ENCODE measurements at regions not wholly inside any gene's neighbourhood (a gene's known extent, or its start where the extent isn't known, plus 50 kb on each side); places are given as distances from the start of the nearest gene placed in this dataset.

GRCh38 chr1:80989455-80989854, 811.3 kb upstream of the ADGRL2 start:
- TF ChIP-seq, protein P1, sequence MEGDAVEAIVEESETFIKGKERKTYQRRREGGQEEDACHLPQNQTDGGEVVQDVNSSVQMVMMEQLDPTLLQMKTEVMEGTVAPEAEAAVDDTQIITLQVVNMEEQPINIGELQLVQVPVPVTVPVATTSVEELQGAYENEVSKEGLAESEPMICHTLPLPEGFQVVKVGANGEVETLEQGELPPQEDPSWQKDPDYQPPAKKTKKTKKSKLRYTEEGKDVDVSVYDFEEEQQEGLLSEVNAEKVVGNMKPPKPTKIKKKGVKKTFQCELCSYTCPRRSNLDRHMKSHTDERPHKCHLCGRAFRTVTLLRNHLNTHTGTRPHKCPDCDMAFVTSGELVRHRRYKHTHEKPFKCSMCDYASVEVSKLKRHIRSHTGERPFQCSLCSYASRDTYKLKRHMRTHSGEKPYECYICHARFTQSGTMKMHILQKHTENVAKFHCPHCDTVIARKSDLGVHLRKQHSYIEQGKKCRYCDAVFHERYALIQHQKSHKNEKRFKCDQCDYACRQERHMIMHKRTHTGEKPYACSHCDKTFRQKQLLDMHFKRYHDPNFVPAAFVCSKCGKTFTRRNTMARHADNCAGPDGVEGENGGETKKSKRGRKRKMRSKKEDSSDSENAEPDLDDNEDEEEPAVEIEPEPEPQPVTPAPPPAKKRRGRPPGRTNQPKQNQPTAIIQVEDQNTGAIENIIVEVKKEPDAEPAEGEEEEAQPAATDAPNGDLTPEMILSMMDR (IDR thresholded peaks at IDR 0.05; ENCODE audit: borderline replicate concordance) = no peak
- intact Hi-C loops (cut with micrococcal nuclease) = no loop called here
- no peaks in the 10 kb centered on the region for H3K4me1 ChIP-seq

DNA sequence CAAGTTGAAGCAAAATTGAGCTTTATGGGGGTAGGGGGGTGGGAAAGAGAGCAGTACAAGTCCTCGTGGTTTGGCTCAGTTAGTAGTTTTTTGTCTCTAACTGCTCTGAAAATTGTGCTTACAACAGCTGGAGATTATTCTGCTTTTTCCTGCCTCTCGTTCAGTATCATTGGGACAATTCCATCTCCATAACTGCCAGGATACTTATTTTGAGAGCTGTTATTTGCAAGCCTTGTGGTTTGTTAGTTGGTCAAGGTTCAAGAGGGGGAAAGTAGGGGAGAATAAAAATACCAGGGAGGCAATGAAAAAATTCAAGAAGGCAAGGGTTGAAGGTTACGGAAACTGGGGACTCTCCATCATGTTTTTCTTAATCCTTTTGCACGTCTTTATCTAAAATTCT, 811.8 kb upstream of the ADGRL2 start:
- DNase-seq = no peak
- no peak overlapping the region for H3K27ac ChIP-seq (replicated peaks)
- intact Hi-C loops (cut with micrococcal nuclease) = no loop called here
- no peak overlapping the region for H3K4me3 ChIP-seq
- no peaks in the 10 kb centered on the region for H3K9me3 ChIP-seq (replicated peaks)
- H3K36me3 ChIP-seq = no peaks in the 10 kb centered on the region
- H3K27me3 ChIP-seq (ENCODE audit: low read depth) = no peaks in the 10 kb centered on the region
- H3K4me1 ChIP-seq = no peaks in the 10 kb centered on the region
- TF ChIP-seq, protein P1 (IDR thresholded peaks at IDR 0.05; ENCODE audit: borderline replicate concordance) = no peak

More at GRCh38 chr1:80989455-80989854, 811.3 kb upstream of the ADGRL2 start:
- Histone ChIP-seq H3K9me3 (replicated peaks) (no peaks in the 10 kb centered on the region), H3K4me3 (no peak overlapping the region), H3K27me3 (ENCODE audit: low read depth) (no peaks in the 10 kb centered on the region), H3K36me3 (no peaks in the 10 kb centered on the region), H3K27ac (replicated peaks) (no peak overlapping the region)
- no peak for DNase-seq

GRCh38 chr1:80987824-80988223, 812.9 kb upstream of the ADGRL2 start:
- H3K36me3 ChIP-seq = no peaks in the 10 kb centered on the region
- no peak overlapping the region for H3K27ac ChIP-seq (replicated peaks)
- no peaks in the 10 kb centered on the region for H3K27me3 ChIP-seq (ENCODE audit: low read depth)
- H3K4me3 ChIP-seq = no peak overlapping the region
- no peaks in the 10 kb centered on the region for H3K4me1 ChIP-seq
- TF ChIP-seq, protein P1 (IDR thresholded peaks at IDR 0.05; ENCODE audit: borderline replicate concordance) = no peak
- intact Hi-C loops (cut with micrococcal nuclease) = no loop called here
- no peak for DNase-seq
- H3K9me3 ChIP-seq (replicated peaks) = no peaks in the 10 kb centered on the region

DNA sequence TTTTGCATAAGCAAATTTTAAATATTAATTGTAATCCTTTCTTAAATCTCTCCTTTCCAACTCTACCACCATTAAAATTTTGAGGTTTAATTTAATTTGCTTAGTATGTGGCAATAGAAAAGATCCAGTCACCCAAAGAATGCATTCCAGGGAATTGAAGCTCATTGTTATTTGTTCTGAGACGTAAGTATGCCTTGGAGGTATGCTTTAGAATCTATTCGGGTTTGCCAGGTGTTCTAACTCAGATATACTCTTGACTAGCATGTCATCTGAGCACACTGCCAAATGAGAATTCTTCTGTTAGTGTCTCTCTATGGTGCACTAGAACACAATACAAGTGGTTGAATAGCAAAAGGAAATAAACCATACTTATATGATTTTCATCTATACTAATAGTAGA, 813.6 kb upstream of the ADGRL2 start:
- intact Hi-C loops (cut with micrococcal nuclease) = no loop called here
- H3K4me3 ChIP-seq = no peak overlapping the region
- no peaks in the 10 kb centered on the region for H3K36me3 ChIP-seq
- no peak overlapping the region for H3K27ac ChIP-seq (replicated peaks)
- H3K4me1 ChIP-seq = no peaks in the 10 kb centered on the region
- H3K9me3 ChIP-seq (replicated peaks) = no peaks in the 10 kb centered on the region
- no peak for DNase-seq
- TF ChIP-seq, protein P1 (IDR thresholded peaks at IDR 0.05; ENCODE audit: borderline replicate concordance) = no peak
- no peaks in the 10 kb centered on the region for H3K27me3 ChIP-seq (ENCODE audit: low read depth)

DNA sequence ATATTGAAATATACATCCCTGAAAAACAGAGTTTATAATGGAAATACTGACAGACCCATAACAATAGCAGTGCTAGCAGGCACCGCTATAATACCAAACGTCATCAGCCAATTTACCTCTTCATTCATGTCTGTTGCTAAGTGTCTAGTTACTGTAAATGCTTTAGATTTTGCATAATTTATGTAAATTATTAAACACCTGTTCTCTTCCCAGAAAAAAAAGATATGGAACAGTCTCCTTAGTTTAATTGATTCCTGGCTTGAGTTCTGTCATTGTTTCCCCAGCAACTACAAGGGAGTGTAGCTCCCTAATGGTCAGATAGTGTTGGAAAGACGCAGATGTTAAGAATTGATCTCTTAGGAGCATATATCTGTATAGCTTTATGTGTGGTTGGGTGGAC, 817.9 kb upstream of the ADGRL2 start:
- intact Hi-C loops (cut with micrococcal nuclease) = no loop called here
- Histone ChIP-seq H3K4me1 (no peaks in the 10 kb centered on the region), H3K27ac (replicated peaks) (no peak overlapping the region), H3K27me3 (ENCODE audit: low read depth) (no peaks in the 10 kb centered on the region), H3K9me3 (replicated peaks) (no peaks in the 10 kb centered on the region), H3K4me3 (no peak overlapping the region), H3K36me3 (no peaks in the 10 kb centered on the region)
- DNase-seq = no peak
- TF ChIP-seq, protein P1 (IDR thresholded peaks at IDR 0.05; ENCODE audit: borderline replicate concordance) = no peak

DNA sequence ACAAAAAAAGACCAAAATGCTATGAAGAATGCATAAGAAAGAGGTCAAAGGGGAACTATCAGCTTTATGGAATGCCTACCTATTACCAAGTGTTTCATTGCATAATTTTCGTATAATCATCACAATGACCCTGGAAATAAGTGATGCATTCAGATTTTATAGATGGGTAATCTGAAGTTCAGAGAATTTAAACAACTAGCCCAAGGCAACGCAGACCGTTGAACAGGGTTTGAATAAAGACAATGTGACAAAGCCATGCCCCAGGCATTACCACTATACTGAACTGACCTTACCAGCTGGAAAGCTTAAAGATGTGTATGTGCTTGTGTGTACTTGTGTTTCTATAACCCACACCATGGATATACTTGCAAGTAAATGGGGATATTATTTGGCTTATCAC, 827.6 kb upstream of the ADGRL2 start:
- H3K9me3 ChIP-seq (replicated peaks) = peaks cover 8% of the 10 kb centered on the region
- H3K27me3 ChIP-seq (ENCODE audit: low read depth) = no peaks in the 10 kb centered on the region
- TF ChIP-seq, protein P1 (IDR thresholded peaks at IDR 0.05; ENCODE audit: borderline replicate concordance) = no peak
- no peak overlapping the region for H3K4me3 ChIP-seq
- H3K36me3 ChIP-seq = no peaks in the 10 kb centered on the region
- intact Hi-C loops (cut with micrococcal nuclease) = no loop called here
- H3K4me1 ChIP-seq = no peaks in the 10 kb centered on the region
- no peak for DNase-seq
- no peak overlapping the region for H3K27ac ChIP-seq (replicated peaks)
